PC-9 (cell line): ENCODE measurements at regions not wholly inside any gene's neighbourhood (a gene's known extent, or its start where the extent isn't known, plus 50 kb on each side); places are given as distances from the start of the nearest gene placed in this dataset.

Experiments used
- CTCF ChIP-seq: fragments of 200-600 bp; sonication (generic); conservative IDR thresholded peaks from 2 replicates; pipeline ENCODE4 v1.6.1; 2017; ENCODE audit warnings: mixed run types, antibody characterized with exemption, mild to moderate bottlenecking, moderate library complexity
- EZH2 ChIP-seq: fragments of 200-600 bp; sonication (generic); IDR thresholded peaks from 2 replicates; pipeline ENCODE4 v1.8.0; 2017; ENCODE audit warnings: antibody characterized with exemption, low read depth

GRCh38 chr5:74107899-74108298 lies 481.9 kb downstream of the ARHGEF28 start:
- TF ChIP-seq CTCF, result no peak
- TF ChIP-seq EZH2, result no peak
